Large intestine (tissue), 3 donors: ENCODE measurements at regions not wholly inside any gene's neighbourhood (a gene's known extent, or its start where the extent isn't known, plus 50 kb on each side); places are given as distances from the start of the nearest gene placed in this dataset.

Experiments
- DNase-seq, 2 donors: peaks; one replicate each; pipeline versions ENCODE4 v3.0.0 to v3.0.0-alpha.2; 2013
- H3K27ac ChIP-seq: one replicate; pipeline ENCODE4 v1.5.1; 2013; ENCODE audit warnings: low read length
- H3K27me3 ChIP-seq: 2 replicates; pipeline ENCODE4 v1.6.1; 2013; ENCODE audit warnings: low read length; ENCODE audit not compliant: control insufficient read depth, insufficient read depth
- H3K36me3 ChIP-seq: 2 replicates; pipeline ENCODE4 v1.6.1; 2013; ENCODE audit warnings: low read length; ENCODE audit not compliant: control insufficient read depth, insufficient read depth
- H3K4me1 ChIP-seq: one replicate; pipeline ENCODE4 v1.6.1; 2013; ENCODE audit warnings: low read length; ENCODE audit not compliant: control insufficient read depth, insufficient read depth
- H3K4me3 ChIP-seq: one replicate; pipeline ENCODE4 v1.5.1; 2013; ENCODE audit warnings: low read length
- H3K9me3 ChIP-seq: one replicate; pipeline ENCODE4 v1.6.1; 2013; ENCODE audit warnings: mild to moderate bottlenecking, low read depth, low read length, moderate library complexity; ENCODE audit not compliant: control insufficient read depth
- WGBS: methylation state at CpG from one replicate; pipeline ENCODE4 v1.1.5; 2013; ENCODE audit warnings: low lambda C conversion rate; ENCODE audit not compliant: insufficient coverage; 5-methylcytosine and 5-hydroxymethylcytosine counted together

GRCh38 chr2:2757764-2758163, 426.7 kb upstream of the MYT1L start:
- no peaks in the 10 kb centered on the region for H3K4me1 ChIP-seq
- WGBS: no CpG with 5 or more reads among the region's 3 CpGs
- H3K4me3 ChIP-seq: no peak overlapping the region
- no peaks in the 10 kb centered on the region for H3K9me3 ChIP-seq
- H3K36me3 ChIP-seq: no peaks in the 10 kb centered on the region
- no peak overlapping the region for H3K27ac ChIP-seq
- DNase-seq: no peak
- H3K27me3 ChIP-seq: no peaks in the 10 kb centered on the region

GRCh38 chr2:2756886-2757285, 425.8 kb upstream of the MYT1L start:
- 80% methylated on average over 1 of the region's 7 CpGs for WGBS
- Histone ChIP-seq H3K9me3 (no peaks in the 10 kb centered on the region), H3K27ac (no peak overlapping the region), H3K4me3 (no peak overlapping the region), H3K27me3 (no peaks in the 10 kb centered on the region), H3K36me3 (no peaks in the 10 kb centered on the region), H3K4me1 (no peaks in the 10 kb centered on the region)
- DNase-seq: no peak

DNA sequence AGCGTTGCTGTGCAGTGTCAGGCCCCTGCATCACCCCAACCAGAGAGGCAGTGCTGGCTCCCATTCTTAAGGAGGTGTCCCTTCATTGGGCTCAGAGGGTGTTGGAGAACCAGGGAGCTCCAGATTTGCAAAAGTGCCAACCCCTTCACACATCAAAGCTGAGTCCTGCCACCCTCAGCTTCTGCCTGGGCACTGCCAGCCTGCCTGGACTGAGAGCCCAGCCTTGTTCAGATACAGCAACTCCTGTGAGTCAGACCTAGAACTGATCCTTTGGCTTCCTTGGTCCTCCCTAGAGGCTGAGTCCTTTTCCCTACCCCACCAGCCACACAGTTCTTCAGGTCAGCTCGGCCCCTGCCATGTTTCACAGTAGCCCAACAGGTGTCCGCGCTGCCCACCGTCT, 424.9 kb upstream of the MYT1L start:
- Histone ChIP-seq H3K4me1 (no peaks in the 10 kb centered on the region), H3K27me3 (no peaks in the 10 kb centered on the region), H3K27ac (no peak overlapping the region), H3K4me3 (no peak overlapping the region), H3K36me3 (no peaks in the 10 kb centered on the region), H3K9me3 (peaks cover 8% of the 10 kb centered on the region)
- no peak for DNase-seq
- WGBS: no CpG with 5 or more reads among the region's 5 CpGs

GRCh38 chr2:2754940-2755339, 423.9 kb upstream of the MYT1L start:
- WGBS: no CpG with 5 or more reads among the region's 5 CpGs
- Histone ChIP-seq H3K4me3 (no peak overlapping the region), H3K9me3 (peaks cover 17% of the 10 kb centered on the region), H3K27ac (no peak overlapping the region), H3K36me3 (no peaks in the 10 kb centered on the region), H3K4me1 (no peaks in the 10 kb centered on the region), H3K27me3 (no peaks in the 10 kb centered on the region)
- no peak for DNase-seq

DNA sequence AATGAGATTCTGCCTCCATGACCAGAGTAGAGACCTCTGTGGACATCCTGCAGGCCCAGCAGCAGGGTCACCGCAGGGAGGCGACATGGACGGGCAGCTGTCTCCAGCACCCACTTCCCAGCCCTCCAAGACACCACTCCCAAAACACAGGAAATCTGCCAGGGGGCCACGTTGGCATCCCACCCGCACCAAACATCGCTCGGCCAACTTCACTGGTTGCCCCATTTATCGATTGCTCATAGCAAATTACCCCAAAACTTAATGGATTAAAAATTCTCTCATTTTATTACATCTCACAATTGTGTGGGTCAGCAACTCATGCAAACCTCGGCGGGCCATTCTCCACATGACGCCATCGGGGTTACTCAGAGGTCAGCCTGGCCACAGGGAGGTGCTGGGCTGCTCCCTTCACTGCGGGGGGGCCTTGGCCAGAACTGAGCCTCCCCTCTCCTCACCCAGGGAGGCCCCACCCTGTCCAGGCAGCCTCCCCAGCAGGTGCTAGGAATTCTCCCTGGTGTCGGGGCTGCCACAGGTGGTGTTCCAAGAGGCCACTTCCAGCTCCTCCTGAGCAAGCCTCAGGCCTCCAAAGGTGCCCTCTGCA, 420.7 kb upstream of the MYT1L start:
- Histone ChIP-seq H3K36me3 (no peaks in the 10 kb centered on the region), H3K27me3 (no peaks in the 10 kb centered on the region), H3K27ac (no peak overlapping the region), H3K4me3 (no peak overlapping the region), H3K9me3 (peaks cover 18% of the 10 kb centered on the region), H3K4me1 (no peaks in the 10 kb centered on the region)
- no CpG with 5 or more reads among the region's 14 CpGs for WGBS
- no peak for DNase-seq

DNA sequence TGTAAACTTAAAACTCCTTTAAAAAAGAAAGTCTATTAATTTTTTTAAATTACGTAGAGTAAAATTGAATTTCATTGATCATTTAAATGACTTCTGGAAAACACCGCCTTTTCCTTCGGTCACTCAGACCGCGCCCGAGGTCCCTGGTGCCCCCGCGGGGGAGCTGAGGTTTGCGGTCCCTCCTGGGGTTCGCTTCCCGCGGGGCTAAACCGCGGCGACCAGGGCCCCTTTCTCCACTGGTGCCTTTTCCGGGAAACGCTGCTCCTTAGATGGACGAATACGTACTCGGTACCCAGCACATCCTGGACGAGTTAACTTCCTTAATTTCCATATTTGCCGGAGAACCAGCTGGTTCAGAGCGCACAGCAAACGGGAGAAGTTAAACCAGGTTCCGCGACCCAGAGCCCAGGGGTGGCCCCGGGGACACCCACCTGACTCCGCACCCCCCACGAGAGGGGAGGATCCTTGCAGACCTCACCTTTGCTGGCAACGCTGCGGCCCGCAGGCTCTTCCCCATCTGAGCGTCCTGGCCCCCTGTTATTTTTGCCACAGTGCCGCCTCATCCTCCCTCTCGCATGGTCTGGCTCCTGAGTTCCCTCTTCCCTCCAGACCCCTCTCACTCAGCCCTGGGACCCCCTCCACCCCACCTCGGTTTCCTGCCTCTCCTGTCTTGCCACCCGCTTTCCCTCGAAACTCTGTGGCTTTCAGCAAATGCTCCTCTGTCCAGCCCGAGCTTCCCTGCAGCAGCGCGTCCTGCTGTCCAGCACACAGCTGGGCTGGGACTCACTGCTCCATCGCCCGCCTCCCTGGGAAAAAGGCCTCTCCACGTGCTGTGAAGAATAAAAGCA, 420.0 kb upstream of the MYT1L start:
- Histone ChIP-seq H3K27me3 (no peaks in the 10 kb centered on the region), H3K9me3 (peaks cover 18% of the 10 kb centered on the region), H3K4me1 (no peaks in the 10 kb centered on the region), H3K36me3 (no peaks in the 10 kb centered on the region), H3K4me3 (no peak overlapping the region), H3K27ac (no peak overlapping the region)
- no CpG with 5 or more reads among the region's 44 CpGs for WGBS
- DNase-seq: no peak

GRCh38 chr2:2749206-2749598, 418.1 kb upstream of the MYT1L start:
- Histone ChIP-seq H3K9me3 (peaks cover 18% of the 10 kb centered on the region), H3K27me3 (no peaks in the 10 kb centered on the region), H3K27ac (no peak overlapping the region), H3K4me1 (no peaks in the 10 kb centered on the region), H3K4me3 (no peak overlapping the region), H3K36me3 (no peaks in the 10 kb centered on the region)
- no peak for DNase-seq
- WGBS: no CpG with 5 or more reads among the region's 9 CpGs

DNA sequence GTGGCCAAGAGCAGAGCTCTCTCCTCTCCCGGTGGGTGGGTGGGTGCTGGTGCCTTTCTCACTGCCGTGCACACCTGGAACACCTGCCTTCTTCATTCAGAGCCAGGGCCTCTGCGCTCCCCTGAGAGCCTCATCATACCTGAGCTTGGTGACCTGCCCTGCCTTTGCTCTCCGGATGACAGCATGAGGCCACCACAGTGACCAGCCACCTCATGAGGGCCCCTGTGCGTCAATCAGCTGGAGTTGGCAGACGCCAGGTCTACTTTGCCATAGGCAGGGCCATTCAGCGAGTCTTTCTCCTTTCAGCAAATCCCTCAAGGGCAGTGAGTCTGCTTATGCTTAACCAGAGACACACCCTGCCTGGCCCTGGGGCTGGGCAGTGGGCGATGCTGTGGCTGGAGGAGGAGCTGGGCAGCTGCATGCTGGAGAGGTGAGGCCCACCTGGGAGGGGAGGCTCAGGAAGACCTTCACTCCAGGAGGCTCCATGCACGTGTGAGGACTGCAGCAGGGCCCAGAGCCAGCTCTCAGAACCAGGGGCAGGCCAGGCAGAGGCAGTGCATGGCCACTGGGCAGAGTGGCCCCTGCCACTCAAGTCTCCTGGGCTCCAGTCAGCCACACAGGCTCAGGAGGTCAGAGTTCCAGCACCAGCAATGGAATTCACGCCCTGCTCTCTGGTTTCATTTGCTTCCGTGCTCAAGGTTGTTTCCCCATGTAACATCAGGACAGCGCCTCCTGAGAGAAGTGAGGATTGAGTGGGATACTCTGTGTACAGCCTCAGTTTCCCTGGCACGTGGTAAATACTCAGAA, 417.5 kb upstream of the MYT1L start:
- Histone ChIP-seq H3K27me3 (no peaks in the 10 kb centered on the region), H3K4me1 (no peaks in the 10 kb centered on the region), H3K36me3 (no peaks in the 10 kb centered on the region), H3K4me3 (no peak overlapping the region), H3K9me3 (peaks cover 18% of the 10 kb centered on the region), H3K27ac (no peak overlapping the region)
- DNase-seq: no peak
- no CpG with 5 or more reads among the region's 13 CpGs for WGBS

DNA sequence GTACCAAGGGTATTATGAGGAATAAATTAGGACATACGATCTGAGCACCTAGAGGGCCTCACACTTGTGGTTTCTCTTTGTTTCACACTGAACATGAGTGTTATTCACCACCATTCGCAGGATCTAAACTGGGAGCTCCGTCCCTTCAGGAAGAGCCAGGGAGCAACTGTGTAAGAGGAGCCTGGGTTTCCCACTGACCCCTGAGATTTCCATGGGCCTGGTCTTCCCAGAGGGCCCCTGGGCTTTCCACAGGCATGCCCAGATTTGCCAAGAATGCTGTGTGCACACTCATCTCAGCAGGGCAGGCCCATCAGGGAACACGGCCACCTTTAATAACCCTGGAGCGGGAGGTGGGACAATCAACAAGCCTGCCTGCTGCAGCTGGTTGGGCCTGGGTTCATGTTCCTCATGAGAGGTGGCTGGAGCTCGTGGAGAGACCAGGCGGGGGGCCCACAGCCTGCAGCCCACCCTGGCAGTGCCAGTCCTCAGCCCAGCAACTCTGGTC, 416.8 kb upstream of the MYT1L start:
- Histone ChIP-seq H3K27ac (no peak overlapping the region), H3K4me3 (no peak overlapping the region), H3K36me3 (no peaks in the 10 kb centered on the region), H3K9me3 (peaks cover 18% of the 10 kb centered on the region), H3K27me3 (no peaks in the 10 kb centered on the region), H3K4me1 (no peaks in the 10 kb centered on the region)
- WGBS: no CpG with 5 or more reads among the region's 7 CpGs
- no peak for DNase-seq

- no peak overlapping the region for H3K27ac ChIP-seq
- no peaks in the 10 kb centered on the region for H3K36me3 ChIP-seq
- peaks cover 18% of the 10 kb centered on the region for H3K9me3 ChIP-seq
- H3K4me1 ChIP-seq: no peaks in the 10 kb centered on the region
- no peaks in the 10 kb centered on the region for H3K27me3 ChIP-seq
- no CpG with 5 or more reads among the region's 6 CpGs for WGBS
- DNase-seq: no peak
- H3K4me3 ChIP-seq: no peak overlapping the region
Measured at GRCh38 chr2:2746731-2747130, 415.7 kb upstream of the MYT1L start.
